ENCODE measurements at regions not wholly inside any gene's neighbourhood (a gene's known extent, or its start where the extent isn't known, plus 50 kb on each side); places are given as distances from the start of the nearest gene placed in this dataset.
"Not testable (repeated sequence)": the region's sequence is repeated elsewhere in the genome, so short reads cannot be mapped to it uniquely, and the experiment has no call there.

DNA sequence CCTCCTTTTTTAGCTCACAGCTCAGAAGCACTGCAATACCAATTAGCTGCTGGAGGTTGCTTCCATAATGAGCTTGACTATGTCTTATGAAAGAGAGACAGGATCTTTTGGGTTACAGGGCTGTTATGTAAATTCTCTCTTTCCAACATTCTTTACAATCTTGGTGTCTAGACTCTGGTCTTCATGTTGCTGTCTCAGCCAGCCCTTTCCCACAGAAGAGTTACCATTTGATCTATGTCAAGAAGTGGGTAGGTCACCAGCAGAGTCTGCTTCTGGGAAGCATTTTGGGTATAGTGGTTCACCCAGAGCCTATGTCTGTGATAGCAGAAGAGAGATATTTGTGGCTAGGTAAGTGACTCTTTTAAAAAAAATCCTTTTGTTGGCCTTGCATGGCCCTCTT is 234.5 kb downstream of the SATB1 start:
- no peak for TF ChIP-seq L3MBTL2 (conservative IDR thresholded peaks at IDR 0.05)
- no peak for TF ChIP-seq ELF4 (IDR thresholded peaks at IDR 0.05)
- TF ChIP-seq SUZ12 (IDR thresholded peaks at IDR 0.05): no peak
- ChIA-PET CTCF (no interaction called here), POLR2A (no interaction called here)
- DNase-seq (ENCODE audit: extremely low spot score): no peak

- TF ChIP-seq FOXK2 (IDR thresholded peaks at IDR 0.05) (no peak), BHLHE40 (IDR thresholded peaks at IDR 0.05; ENCODE audit: borderline replicate concordance) (no peak), HDGF (IDR thresholded peaks at IDR 0.05; ENCODE audit: borderline replicate concordance) (no peak), SP1 (IDR thresholded peaks at IDR 0.05) (no peak), ELF4 (IDR thresholded peaks at IDR 0.05) (no peak), L3MBTL2 (conservative IDR thresholded peaks at IDR 0.05) (no peak), NFRKB (IDR thresholded peaks at IDR 0.05) (no peak), ZNF384 (IDR thresholded peaks at IDR 0.05) (no peak), CTBP1 (IDR thresholded peaks at IDR 0.05; ENCODE audit: borderline replicate concordance) (no peak), ARNT (IDR thresholded peaks at IDR 0.05) (no peak), FOXA1 (IDR thresholded peaks at IDR 0.05) (no peak)
- TF ChIP-seq, protein P1, sequence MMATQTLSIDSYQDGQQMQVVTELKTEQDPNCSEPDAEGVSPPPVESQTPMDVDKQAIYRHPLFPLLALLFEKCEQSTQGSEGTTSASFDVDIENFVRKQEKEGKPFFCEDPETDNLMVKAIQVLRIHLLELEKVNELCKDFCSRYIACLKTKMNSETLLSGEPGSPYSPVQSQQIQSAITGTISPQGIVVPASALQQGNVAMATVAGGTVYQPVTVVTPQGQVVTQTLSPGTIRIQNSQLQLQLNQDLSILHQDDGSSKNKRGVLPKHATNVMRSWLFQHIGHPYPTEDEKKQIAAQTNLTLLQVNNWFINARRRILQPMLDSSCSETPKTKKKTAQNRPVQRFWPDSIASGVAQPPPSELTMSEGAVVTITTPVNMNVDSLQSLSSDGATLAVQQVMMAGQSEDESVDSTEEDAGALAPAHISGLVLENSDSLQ (IDR thresholded peaks at IDR 0.05): no peak
- ChIA-PET CTCF (no interaction called here), POLR2A (no interaction called here)
- DNase-seq (ENCODE audit: extremely low spot score): no peak
These were observed 235.7 kb downstream of the SATB1 start for GRCh38 chr3:18189282-18190050.

DNA sequence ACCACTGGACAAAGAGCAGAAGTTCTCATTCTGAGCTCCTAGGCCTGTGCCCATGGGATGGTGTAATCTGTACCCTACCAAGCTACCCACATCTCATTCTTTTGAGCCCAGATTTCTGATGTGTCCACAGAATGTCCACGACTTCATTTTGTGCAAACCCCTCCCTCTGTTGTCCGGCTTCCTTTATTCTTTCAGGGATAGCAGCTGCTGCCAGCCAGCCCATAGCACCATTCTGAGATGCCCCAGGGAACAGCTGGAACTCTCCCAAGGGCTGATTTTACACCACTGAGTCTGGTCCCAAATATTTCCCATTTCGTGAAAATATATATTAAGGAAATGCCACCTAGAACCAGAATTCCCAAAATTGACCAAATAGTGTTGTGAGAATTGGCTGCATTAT is 236.6 kb downstream of the SATB1 start:
- TF ChIP-seq SP1 (IDR thresholded peaks at IDR 0.05): no peak
- no peak for TF ChIP-seq ELF4 (IDR thresholded peaks at IDR 0.05)
- TF ChIP-seq FOXA1 (IDR thresholded peaks at IDR 0.05): no peak
- no peak for TF ChIP-seq ZNF384 (IDR thresholded peaks at IDR 0.05)
- TF ChIP-seq LEF1 (IDR thresholded peaks at IDR 0.05; ENCODE audit: borderline replicate concordance): no peak
- TF ChIP-seq TARDBP (IDR thresholded peaks at IDR 0.05): no peak
- TF ChIP-seq, protein P1 (IDR thresholded peaks at IDR 0.05): no peak
- no peak for TF ChIP-seq L3MBTL2 (conservative IDR thresholded peaks at IDR 0.05)
- TF ChIP-seq ARNT (IDR thresholded peaks at IDR 0.05): no peak
- no peak for TF ChIP-seq BHLHE40 (IDR thresholded peaks at IDR 0.05; ENCODE audit: borderline replicate concordance)
- no peak for TF ChIP-seq CTBP1 (IDR thresholded peaks at IDR 0.05; ENCODE audit: borderline replicate concordance)
- no peak for TF ChIP-seq HDGF (IDR thresholded peaks at IDR 0.05; ENCODE audit: borderline replicate concordance)
- ChIA-PET POLR2A (no interaction called here), CTCF (no interaction called here)
- no peak for DNase-seq (ENCODE audit: extremely low spot score)

- no peak for TF ChIP-seq TARDBP (IDR thresholded peaks at IDR 0.05)
- no peak for TF ChIP-seq BHLHE40 (IDR thresholded peaks at IDR 0.05; ENCODE audit: borderline replicate concordance)
- no peak for TF ChIP-seq CTBP1 (IDR thresholded peaks at IDR 0.05; ENCODE audit: borderline replicate concordance)
- no peak for TF ChIP-seq NFRKB (IDR thresholded peaks at IDR 0.05)
- no peak for TF ChIP-seq FOXK2 (IDR thresholded peaks at IDR 0.05)
- no peak for TF ChIP-seq SP1 (IDR thresholded peaks at IDR 0.05)
- no peak for TF ChIP-seq LEF1 (IDR thresholded peaks at IDR 0.05; ENCODE audit: borderline replicate concordance)
- no peak for TF ChIP-seq FOXA1 (IDR thresholded peaks at IDR 0.05)
- TF ChIP-seq ZNF384 (IDR thresholded peaks at IDR 0.05): no peak
- TF ChIP-seq, protein P1 (IDR thresholded peaks at IDR 0.05): no peak
- TF ChIP-seq SUZ12 (IDR thresholded peaks at IDR 0.05): no peak
- TF ChIP-seq ELF4 (IDR thresholded peaks at IDR 0.05): no peak
- TF ChIP-seq FOXM1 (IDR thresholded peaks at IDR 0.05; ENCODE audit: borderline replicate concordance): no peak
- no peak for TF ChIP-seq L3MBTL2 (conservative IDR thresholded peaks at IDR 0.05)
- no peak for DNase-seq (ENCODE audit: extremely low spot score)
- ChIA-PET POLR2A (no interaction called here), CTCF (no interaction called here)
These were observed 239.5 kb downstream of the SATB1 start for GRCh38 chr3:18185624-18186023.

- CTCF ChIA-PET; DNase-seq (ENCODE audit: extremely low spot score); POLR2A ChIA-PET: not testable (repeated sequence)
These were observed 242.2 kb downstream of the SATB1 start for GRCh38 chr3:18182923-18183322.

- ChIA-PET POLR2A (no interaction called here), CTCF (no interaction called here)
- no peak for TF ChIP-seq ARNT (IDR thresholded peaks at IDR 0.05)
- TF ChIP-seq FOXM1 (IDR thresholded peaks at IDR 0.05; ENCODE audit: borderline replicate concordance): no peak
- no peak for DNase-seq (ENCODE audit: extremely low spot score)
These were observed 245.6 kb downstream of the SATB1 start for GRCh38 chr3:18179521-18179920.

DNA sequence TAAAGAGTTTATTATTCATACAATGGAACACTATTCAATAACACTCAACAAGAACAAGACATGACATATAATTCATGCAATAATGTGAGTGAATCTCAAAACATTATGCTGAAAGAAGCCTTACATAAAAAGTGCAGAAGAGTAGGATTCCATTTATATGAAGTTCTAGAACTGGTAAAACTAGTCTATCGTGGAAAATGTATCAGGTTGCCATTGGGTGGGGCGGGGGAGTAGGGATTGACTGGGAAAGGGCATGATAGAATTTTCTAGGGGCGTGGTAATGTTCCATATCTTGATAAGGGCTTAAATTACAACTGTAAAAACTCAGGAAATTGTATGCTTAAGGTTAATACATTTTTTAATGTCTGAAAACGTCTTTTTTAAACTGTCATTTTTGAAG is 247.9 kb downstream of the SATB1 start:
- CTCF ChIA-PET: no interaction called here
- DNase-seq (ENCODE audit: extremely low spot score): no peak
- TF ChIP-seq ELF4 (IDR thresholded peaks at IDR 0.05) (no peak), ZNF384 (IDR thresholded peaks at IDR 0.05) (no peak), HDGF (IDR thresholded peaks at IDR 0.05; ENCODE audit: borderline replicate concordance) (no peak), L3MBTL2 (conservative IDR thresholded peaks at IDR 0.05) (no peak), SP1 (IDR thresholded peaks at IDR 0.05) (no peak), NFRKB (IDR thresholded peaks at IDR 0.05) (no peak), FOXK2 (IDR thresholded peaks at IDR 0.05) (no peak), SUZ12 (IDR thresholded peaks at IDR 0.05) (no peak)

GRCh38 chr3:18173891-18174290 is 251.2 kb downstream of the SATB1 start:
- POLR2A ChIA-PET; DNase-seq (ENCODE audit: extremely low spot score); CTCF ChIA-PET: not testable (repeated sequence)

More for the DNA sequence above, 247.9 kb downstream of the SATB1 start:
- POLR2A ChIA-PET: no interaction called here

All from HEK293T (cell line).